HepG2 (cell line): ENCODE measurements at regions not wholly inside any gene's neighbourhood (a gene's known extent, or its start where the extent isn't known, plus 50 kb on each side); places are given as distances from the start of the nearest gene placed in this dataset.

Experiments
- ATAC-seq: fragments of 200-7000 bp; cut with Tn5 transposase; 3 replicates; pipeline ENCODE4 v1.9.1; 2020; ENCODE audit warnings: mild to moderate bottlenecking, moderate library complexity
- BruUV-seq: library from RNA; stranded (reverse); fragments of 400-500 nt; replicated peaks from 2 replicates; lab custom pipeline; 2021; lab: Mats Ljungman, UMichigan
- CTCF ChIA-PET: fragments of 300-600 bp; formaldehyde crosslinking; extraction: SDS; loops from one replicate; lab custom pipeline; 2021; ENCODE audit warnings: low total read pairs, inconsistent platforms, low intra/inter-chr PET ratio; lab: Yijun Ruan, JAX
- POLR2A ChIA-PET: fragments of 350-600 bp; sonication (Branson Sonifier 250); formaldehyde crosslinking; loops from one replicate; lab custom pipeline; 2020; ENCODE audit warnings: antibody characterized with exemption, inconsistent platforms; lab: Yijun Ruan, JAX
- DNase-seq: peaks from one replicate; pipeline ENCODE4 v3.0.0-alpha.2; 2015; ENCODE audit warnings: low spot score
- FAIRE-seq: peaks from 3 replicates; lab custom pipeline; 2011; peaks lifted over from hg19 to GRCh38; lab: Jason Lieb, UNC
- H2AFZ ChIP-seq: one replicate; pipeline ENCODE4 v1.6.1; 2011; ENCODE audit warnings: low read length, inconsistent platforms
- H3K27ac ChIP-seq: fragments of 300-600 bp; 3 replicates; pipeline ENCODE4 v1.8.0; 2011; ENCODE audit warnings: mixed run types, mild to moderate bottlenecking, mixed read lengths, low read length, inconsistent platforms; ENCODE audit not compliant: insufficient read depth; ENCODE audit errors: extremely low read length
- H3K27me3 ChIP-seq, 2 experiments: fragments of 200-600 bp in 1 of 2; 2 replicates in 1 of 2; 3 replicates in 1 of 2; pipeline versions ENCODE4 v1.6.0 to v1.8.0; 2011; ENCODE audit warnings: low read length in 2 of 2, mild to moderate bottlenecking in 2 of 2, moderate library complexity in 2 of 2, inconsistent platforms in 1 of 2; ENCODE audit not compliant: insufficient read depth in 2 of 2, control insufficient read depth in 1 of 2
- H3K36me3 ChIP-seq, 2 experiments: fragments of 200-600 bp in 1 of 2; replicated peaks in 1 of 2; 2 replicates in 1 of 2; 3 replicates in 1 of 2; pipeline versions ENCODE4 v1.5.1 to v1.8.0; 2011; ENCODE audit warnings: low read length in 2 of 2, inconsistent platforms in 1 of 2; ENCODE audit not compliant: insufficient read depth in 2 of 2, control insufficient read depth in 1 of 2
- H3K4me1 ChIP-seq: 2 replicates; pipeline ENCODE4 v1.5.1; 2012; ENCODE audit warnings: low read length, inconsistent platforms; ENCODE audit not compliant: insufficient read depth
- H3K4me2 ChIP-seq: 2 replicates; pipeline ENCODE4 v1.6.0; 2011; ENCODE audit warnings: low read depth, low read length, inconsistent platforms
- H3K4me3 ChIP-seq, 3 experiments: fragments of 200-600 bp in 1 of 3; sonication (generic), shearing (Covaris generic) in 1 of 3; replicated peaks in 1 of 3; 2 replicates each; pipeline ENCODE4 v1.5.1; 2011 to 2016; ENCODE audit warnings: low read length in 3 of 3, inconsistent platforms in 2 of 3, low read depth in 2 of 3, mild to moderate bottlenecking in 2 of 3, control low read depth in 1 of 3, mixed read lengths in 1 of 3; ENCODE audit not compliant: insufficient read depth in 1 of 3
- H3K79me2 ChIP-seq: one replicate; pipeline ENCODE4 v1.6.1; 2011; ENCODE audit warnings: low read length, inconsistent platforms; ENCODE audit not compliant: insufficient read depth
- H3K9ac ChIP-seq: 2 replicates; pipeline ENCODE4 v1.6.0; 2011; ENCODE audit warnings: mild to moderate bottlenecking, low read depth, low read length, inconsistent platforms; ENCODE audit not compliant: insufficient read depth
- H3K9me3 ChIP-seq: 2 replicates; pipeline ENCODE4 v1.5.1; 2012; ENCODE audit warnings: mild to moderate bottlenecking, low read length
- H4K20me1 ChIP-seq: 2 replicates; pipeline ENCODE4 v1.6.0; 2011; ENCODE audit warnings: inconsistent platforms, mild to moderate bottlenecking, low read length, moderate library complexity; ENCODE audit not compliant: insufficient read depth
- BCL6 ChIP-seq: IDR thresholded peaks from 2 replicates; pipeline ENCODE4 v1.6.1; 2016; ENCODE audit warnings: missing genetic modification reagents, missing compliant biosample characterization
- CEBPG ChIP-seq: IDR thresholded peaks from 2 replicates; pipeline ENCODE4 v1.6.1; 2016
- ELF3 ChIP-seq: IDR thresholded peaks from 2 replicates; pipeline ENCODE4 v1.6.1; 2016; ENCODE audit warnings: missing genetic modification reagents, missing compliant biosample characterization
- FOSL2 ChIP-seq: sonication (generic); formaldehyde crosslinking; IDR thresholded peaks from 2 replicates; pipeline ENCODE4 v1.4.0; 2020; ENCODE audit warnings: missing genetic modification reagents
- FOXK1 ChIP-seq: sonication (generic); formaldehyde crosslinking; IDR thresholded peaks from 2 replicates; pipeline ENCODE4 v1.4.0; 2020; ENCODE audit warnings: low read depth, missing genetic modification reagents, borderline replicate concordance
- FOXP4 ChIP-seq: sonication (generic); formaldehyde crosslinking; IDR thresholded peaks from 2 replicates; pipeline ENCODE4 v1.4.0; 2020; ENCODE audit warnings: missing genetic modification reagents
- HMG20A ChIP-seq: IDR thresholded peaks from 2 replicates; pipeline ENCODE4 v1.6.1; 2016; ENCODE audit warnings: borderline replicate concordance
- HNF4A ChIP-seq: sonication (generic); formaldehyde crosslinking; IDR thresholded peaks from 2 replicates; pipeline ENCODE4 v1.4.0; 2020; ENCODE audit warnings: missing genetic modification reagents
- NCOA2 ChIP-seq: sonication (generic); formaldehyde crosslinking; IDR thresholded peaks from 2 replicates; pipeline ENCODE4 v1.8.0; 2022; ENCODE audit warnings: inconsistent platforms
- NFIC ChIP-seq: IDR thresholded peaks from 2 replicates; pipeline ENCODE4 v1.6.1; 2012; ENCODE audit warnings: mild to moderate bottlenecking, low read length, inconsistent platforms
- NONO ChIP-seq, 2 experiments: fragments of 450-650 bp in 1 of 2; sonication (generic) in 1 of 2; formaldehyde crosslinking in 1 of 2; IDR thresholded peaks in 1 of 2; conservative IDR thresholded peaks in 1 of 2; 2 replicates each; pipeline versions ENCODE4 v1.6.1 to v1.8.0; 2017 to 2022; ENCODE audit warnings: mild to moderate bottlenecking in 1 of 2, missing genetic modification reagents in 1 of 2, moderate library complexity in 1 of 2
- NR0B2 ChIP-seq: sonication (generic); formaldehyde crosslinking; IDR thresholded peaks from 2 replicates; pipeline ENCODE4 v1.4.0; 2020; ENCODE audit warnings: mild to moderate bottlenecking, missing genetic modification reagents
- SALL1 ChIP-seq: sonication (generic); formaldehyde crosslinking; IDR thresholded peaks from 2 replicates; pipeline ENCODE4 v1.8.0; 2022; ENCODE audit warnings: mild to moderate bottlenecking, missing genetic modification reagents
- SAP130 ChIP-seq: IDR thresholded peaks from 2 replicates; pipeline ENCODE4 v1.6.1; 2016; ENCODE audit warnings: low read depth
- SOX13 ChIP-seq, 3 experiments: fragments of 450-650 bp in 1 of 3; sonication (generic) in 1 of 3; formaldehyde crosslinking in 1 of 3; IDR thresholded peaks in 2 of 3; conservative IDR thresholded peaks in 1 of 3; 2 replicates each; pipeline versions ENCODE4 v1.5.0 to v1.6.1; 2016 to 2020; ENCODE audit warnings: antibody characterized with exemption in 1 of 3, mild to moderate bottlenecking in 1 of 3, missing compliant biosample characterization in 1 of 3, missing genetic modification reagents in 1 of 3, moderate library complexity in 1 of 3
- SOX6 ChIP-seq, 2 experiments: fragments of 450-650 bp in 1 of 2; sonication (generic) in 1 of 2; formaldehyde crosslinking in 1 of 2; IDR thresholded peaks; 2 replicates each; pipeline versions ENCODE4 v1.4.0 to v1.6.1; 2017 to 2020; ENCODE audit warnings: antibody characterized with exemption in 1 of 2, mild to moderate bottlenecking in 1 of 2, missing genetic modification reagents in 1 of 2
- SP1 ChIP-seq, 2 experiments: fragments of 450-650 bp in 1 of 2; sonication (generic) in 1 of 2; formaldehyde crosslinking in 1 of 2; IDR thresholded peaks; 2 replicates each; pipeline versions ENCODE4 v1.4.0 to v1.6.1; 2016 to 2020; ENCODE audit warnings: missing genetic modification reagents in 1 of 2
- ZNF101 ChIP-seq: sonication (generic); formaldehyde crosslinking; IDR thresholded peaks from 2 replicates; pipeline ENCODE4 v1.4.0; 2020; ENCODE audit warnings: mild to moderate bottlenecking, low read depth, missing genetic modification reagents, borderline replicate concordance
- ZNF331 ChIP-seq: sonication (generic); formaldehyde crosslinking; IDR thresholded peaks from 2 replicates; pipeline ENCODE4 v1.4.0; 2020; ENCODE audit warnings: missing genetic modification reagents
- ZNF550 ChIP-seq: sonication (generic); formaldehyde crosslinking; IDR thresholded peaks from 2 replicates; pipeline ENCODE4 v1.4.0; 2020; ENCODE audit warnings: mild to moderate bottlenecking, missing genetic modification reagents, borderline replicate concordance
- WGBS: methylation state at CpG from one replicate; pipeline ENCODE4 v1.1.6; 2017; ENCODE audit warnings: low lambda C conversion rate; 5-methylcytosine and 5-hydroxymethylcytosine counted together
- in situ Hi-C: cut with HindIII; loops from 2 replicates; pipeline ENCODE4 v1.10.0; 2017; ENCODE audit warnings: low pct_unique_long_range_greater_than_20kb; ENCODE audit not compliant: extremely low pct_ligation_motif_present
- intact Hi-C: fragments of 100-400 bp; cut with micrococcal nuclease; formaldehyde crosslinking; loops from one replicate; pipeline ENCODE4 v1.10.0; 2022; ENCODE audit not compliant: unreplicated experiment

GRCh38 chrX:20410540-20410939 is 143.8 kb upstream of the RPS6KA3 start (continued):
- no peak for TF ChIP-seq ZNF101

GRCh38 chrX:20409991-20410390 is 143.3 kb upstream of the RPS6KA3 start:
- Histone ChIP-seq H3K4me3 (no peak overlapping the region), H2AFZ (no peak overlapping the region), H3K4me2 (peak overlapping the region; percentile 49), H3K27ac (peak overlapping the region; percentile 56), H3K9me3 (no peaks in the 10 kb centered on the region), H3K36me3 (no peaks in the 10 kb centered on the region), H3K79me2 (no peaks in the 10 kb centered on the region), H4K20me1 (no peaks in the 10 kb centered on the region), H3K27me3 (no peaks in the 10 kb centered on the region), H3K4me1 (peaks cover 26% of the 10 kb centered on the region), H3K9ac (no peak overlapping the region)
- POLR2A ChIA-PET: no interaction called here
- no TSS peak for BruUV-seq
- in situ Hi-C loops (no loop called here), intact Hi-C loops (no loop called here)
- CTCF ChIA-PET: no interaction called here
- ATAC-seq (peak; percentile 94), FAIRE-seq (peak; percentile 34), DNase-seq (peak; percentile 65)
- 12% methylated on average over 6 of the region's 6 CpGs for WGBS
- TF ChIP-seq NFIC (peak; percentile 35; the same call in 1 of the 2 replicates), ZNF331 (CRISPR knock-in tag) (peak; percentile 17; the same call in 1 of the 2 replicates), ZNF550 (CRISPR knock-in tag) (no peak), FOXK1 (CRISPR knock-in tag) (peak; percentile 53; the same call in 1 of the 2 replicates), FOXP4 (CRISPR knock-in tag) (peak; percentile 60; the same call in 1 of the 2 replicates), SP1 (IDR thresholded peaks at IDR 0.05) (no peak), SP1 (CRISPR knock-in tag; IDR thresholded peaks at IDR 0.05) (no peak), SAP130 (0 out of 2 replicates have a peak, but pooled peaks have one; percentile 17), FOSL2 (CRISPR knock-in tag) (peak; percentile 58), NR0B2 (CRISPR knock-in tag) (no peak), HNF4A (peak; percentile 14; the same call in 1 of the 2 replicates), NONO (IDR thresholded peaks at IDR 0.05) (no peak), NONO (CRISPR knock-in tag; conservative IDR thresholded peaks at IDR 0.05) (0 out of 2 replicates have a peak, but pooled peaks have one; percentile 25), SOX6 (IDR thresholded peaks at IDR 0.05) (no peak), SOX6 (CRISPR knock-in tag; IDR thresholded peaks at IDR 0.05) (peak; percentile 48), SOX13 (IDR thresholded peaks at IDR 0.05) (no peak), SOX13 (CRISPR knock-in tag; conservative IDR thresholded peaks at IDR 0.05 in 1 of 2, IDR thresholded peaks at IDR 0.05 in 1 of 2) (peak in 1 of 2 experiments; percentile 56; a peak in 2 of 4 replicates), ELF3 (peak; percentile 12; the same call in 1 of the 2 replicates), SALL1 (CRISPR knock-in tag) (peak; percentile 15; the same call in 1 of the 2 replicates), CEBPG (CRISPR knock-in tag) (peak; percentile 55; the same call in 1 of the 2 replicates), BCL6 (peak; percentile 39), HMG20A (peak; percentile 72; the same call in 1 of the 2 replicates), NCOA2 (CRISPR knock-in tag) (peak; percentile 65)
